GM18511 (cell line): ENCODE measurements at regions not wholly inside any gene's neighbourhood (a gene's known extent, or its start where the extent isn't known, plus 50 kb on each side); places are given as distances from the start of the nearest gene placed in this dataset.

ENCODE experiments used
- ATAC-seq: cut with Tn5 transposase; IDR thresholded peaks from one replicate; pipeline ENCODE4 v1.9.1; 2021; ENCODE audit warnings: mild to moderate bottlenecking, moderate library complexity; ENCODE audit not compliant: unreplicated experiment

- ATAC-seq: no peak
These were observed 157.2 kb downstream of the SOCS6 start for GRCh38 chr18:70446063-70446462.

GRCh38 chr18:70442933-70443332 lies 154.1 kb downstream of the SOCS6 start:
- no peak for ATAC-seq

- ATAC-seq: no peak
These were observed 144.1 kb downstream of the SOCS6 start for GRCh38 chr18:70432804-70433400.

GRCh38 chr18:70431203-70431624 lies 142.4 kb downstream of the SOCS6 start:
- ATAC-seq: no peak

- no peak for ATAC-seq
These were observed 141.8 kb downstream of the SOCS6 start for GRCh38 chr18:70430501-70431173.

GRCh38 chr18:70429847-70430500 lies 141.1 kb downstream of the SOCS6 start:
- ATAC-seq: no peak

- peak; percentile 99 for ATAC-seq
These were observed 139.6 kb downstream of the SOCS6 start for GRCh38 chr18:70428439-70428838.

GRCh38 chr18:70426818-70427217 lies 138.0 kb downstream of the SOCS6 start:
- no peak for ATAC-seq

- no peak for ATAC-seq
These were observed 136.4 kb downstream of the SOCS6 start for GRCh38 chr18:70425236-70425635.

GRCh38 chr18:70423988-70424387 lies 135.1 kb downstream of the SOCS6 start:
- no peak for ATAC-seq

- no peak for ATAC-seq
These were observed 134.3 kb downstream of the SOCS6 start for GRCh38 chr18:70423120-70423519.

- ATAC-seq: no peak
These were observed 133.6 kb downstream of the SOCS6 start for GRCh38 chr18:70422391-70422965.

GRCh38 chr18:70421471-70422390 lies 132.9 kb downstream of the SOCS6 start:
- ATAC-seq: no peak

GRCh38 chr18:70420146-70420898 lies 131.5 kb downstream of the SOCS6 start:
- ATAC-seq: no peak

GRCh38 chr18:70419526-70419925 lies 130.7 kb downstream of the SOCS6 start:
- ATAC-seq: no peak

GRCh38 chr18:70418546-70419311 lies 129.9 kb downstream of the SOCS6 start:
- ATAC-seq: peak; percentile 100

GRCh38 chr18:70417847-70418246 lies 129.0 kb downstream of the SOCS6 start:
- ATAC-seq: no peak

GRCh38 chr18:70416496-70416895 lies 127.7 kb downstream of the SOCS6 start:
- no peak for ATAC-seq

- ATAC-seq: no peak
These were observed 127.1 kb downstream of the SOCS6 start for GRCh38 chr18:70415823-70416488.
